AG08396 (cell line): ENCODE measurements at regions not wholly inside any gene's neighbourhood (a gene's known extent, or its start where the extent isn't known, plus 50 kb on each side); places are given as distances from the start of the nearest gene placed in this dataset.
"Not testable (repeated sequence)": the region's sequence is repeated elsewhere in the genome, so short reads cannot be mapped to it uniquely, and the experiment has no call there.

ENCODE experiments used
- DNase-seq: peaks from one replicate; pipeline ENCODE4 v3.0.0; 2012; ENCODE audit warnings: low spot score, mixed read lengths

- DNase-seq = no peak
Observed at GRCh38 chr5:62896121-62896893, 317.7 kb downstream of the LRRC70 start.

- no peak for DNase-seq
Observed at GRCh38 chr5:62886603-62887315, 308.1 kb downstream of the LRRC70 start.

GRCh38 chr5:62837330-62837729, 258.7 kb downstream of the LRRC70 start:
- not testable (repeated sequence) for DNase-seq

DNA sequence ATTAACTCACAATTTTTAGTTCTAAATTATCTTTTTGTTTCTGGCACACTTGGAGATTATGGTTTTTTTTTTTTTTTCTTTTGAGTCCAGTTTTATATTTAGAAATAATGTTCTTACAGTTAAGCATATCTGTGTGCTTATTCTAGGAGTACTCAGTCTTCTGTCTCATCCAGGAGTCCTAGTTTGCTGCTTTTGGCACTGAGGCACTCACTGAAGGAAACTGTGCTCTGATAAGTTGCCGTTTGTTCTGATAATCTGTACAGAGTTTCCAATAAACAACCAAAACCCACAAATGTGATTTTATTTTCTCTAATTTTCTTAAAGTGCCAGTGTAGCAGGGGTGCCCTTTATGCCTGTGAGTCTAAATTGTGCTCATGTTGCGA, 251.0 kb downstream of the LRRC70 start:
- DNase-seq = no peak

DNA sequence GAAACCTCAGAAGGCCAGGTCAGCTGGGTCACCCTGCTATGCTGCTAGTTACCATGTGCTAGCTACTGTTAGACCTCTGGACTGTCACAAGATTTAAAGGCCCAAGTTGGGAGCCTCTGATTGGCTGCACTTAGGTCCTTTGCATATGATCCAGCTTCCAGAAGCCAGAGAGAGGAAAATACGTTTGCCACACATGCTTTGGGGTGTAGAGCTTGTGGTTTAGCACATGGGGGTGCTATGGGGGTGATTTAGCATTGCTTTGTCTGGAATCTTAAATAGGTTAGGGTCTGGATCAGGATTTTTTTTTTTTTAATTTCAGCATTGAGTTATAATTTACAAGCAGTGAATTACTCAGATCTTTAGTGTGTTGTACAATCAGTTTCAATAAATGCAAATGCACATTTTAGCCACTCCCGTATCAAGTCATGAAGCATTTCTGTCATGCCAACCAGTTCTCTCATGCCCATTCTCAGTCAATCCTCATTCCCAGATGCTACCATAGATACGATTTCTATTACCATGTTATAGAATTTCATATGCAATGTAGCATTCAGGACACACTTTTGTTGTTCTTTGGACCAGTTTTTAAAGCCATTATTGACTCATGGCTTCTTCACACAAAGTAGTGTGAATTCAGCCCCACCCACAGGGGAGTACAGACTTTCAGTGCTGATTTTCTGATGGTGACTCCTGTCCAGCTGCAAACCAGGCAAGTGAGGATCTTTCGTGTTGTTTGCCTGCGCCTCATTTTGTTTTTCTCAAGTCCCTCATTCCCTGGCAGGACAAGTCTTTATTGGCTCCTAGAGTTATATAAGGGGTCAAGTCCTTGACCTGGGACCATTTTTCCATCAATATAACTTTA, 250.4 kb downstream of the LRRC70 start:
- no peak for DNase-seq

- DNase-seq = no peak
Observed at GRCh38 chr5:62825623-62826220, 247.1 kb downstream of the LRRC70 start.

- DNase-seq = no peak
Observed at GRCh38 chr5:62824936-62825335, 246.3 kb downstream of the LRRC70 start.

- DNase-seq = not testable (repeated sequence)
Observed at GRCh38 chr5:62817043-62817442, 238.4 kb downstream of the LRRC70 start.

- no peak for DNase-seq
Observed at GRCh38 chr5:62814991-62815390, 236.4 kb downstream of the LRRC70 start.

DNA sequence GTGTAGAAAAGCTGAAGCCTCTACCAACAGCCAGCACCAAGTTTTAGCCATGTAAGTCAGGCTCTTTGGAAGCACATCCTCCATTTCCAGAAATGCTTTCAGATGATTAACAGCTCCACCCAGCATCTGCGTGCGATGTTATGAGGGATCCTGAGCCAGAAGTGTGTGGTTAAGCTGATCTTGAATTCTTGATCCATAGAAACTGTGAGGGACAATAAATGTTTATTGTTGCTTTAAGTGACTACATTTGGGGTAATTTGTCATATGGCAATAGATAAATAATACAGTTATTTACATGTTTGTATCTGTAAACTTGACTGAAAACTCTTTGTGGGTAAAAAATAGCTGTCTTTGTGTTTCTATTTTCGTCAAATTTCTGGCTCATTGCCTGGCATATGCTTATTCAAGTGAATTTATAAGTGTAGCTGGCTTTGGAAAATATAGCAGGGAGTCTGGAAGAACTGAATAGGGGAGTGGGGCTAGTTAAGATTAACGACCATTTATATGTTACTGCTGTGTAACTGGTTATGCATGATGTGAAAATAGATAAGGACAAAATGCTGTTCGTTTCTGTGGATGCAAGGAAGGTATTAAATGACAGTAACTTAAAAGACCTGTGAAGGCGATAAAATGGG, 234.1 kb downstream of the LRRC70 start:
- DNase-seq = no peak

DNA sequence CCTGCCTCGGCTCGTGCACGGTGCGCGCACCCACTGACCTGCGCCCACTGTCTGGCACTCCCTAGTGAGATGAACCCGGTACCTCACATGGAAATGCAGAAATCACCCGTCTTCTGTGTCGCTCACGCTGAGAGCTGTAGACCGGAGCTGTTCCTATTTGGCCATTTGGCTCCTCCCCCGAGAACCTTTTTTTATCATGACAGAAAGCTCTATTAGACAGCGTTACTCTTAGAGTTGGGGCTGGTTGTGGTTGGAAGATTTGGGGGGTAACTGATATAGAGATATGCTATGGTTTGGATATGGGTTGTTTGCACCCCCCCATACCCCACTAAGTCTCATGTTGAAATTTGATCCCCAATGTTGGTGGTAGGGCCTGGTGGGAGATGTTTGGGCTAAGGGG, 226.2 kb downstream of the LRRC70 start:
- not testable (repeated sequence) for DNase-seq

DNA sequence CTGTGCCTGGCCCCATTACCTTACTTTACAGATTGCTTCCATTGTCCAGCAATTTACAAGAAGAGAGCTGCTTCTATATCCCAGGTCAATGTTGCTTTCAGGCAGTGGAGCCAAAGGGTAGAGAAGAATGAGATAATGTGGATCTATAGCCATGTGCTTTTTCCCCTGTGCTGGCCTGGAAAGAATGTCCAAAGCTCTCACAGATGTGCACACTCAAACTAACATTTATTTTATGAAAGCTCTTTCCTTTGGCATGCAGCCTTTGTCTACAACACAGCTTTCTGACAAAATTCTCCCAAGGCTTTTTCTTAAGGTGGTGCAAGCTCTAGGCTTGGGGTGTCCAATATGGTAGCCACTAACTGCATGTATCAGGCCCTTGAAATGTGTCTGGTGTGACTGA, 217.3 kb downstream of the LRRC70 start:
- no peak for DNase-seq

DNA sequence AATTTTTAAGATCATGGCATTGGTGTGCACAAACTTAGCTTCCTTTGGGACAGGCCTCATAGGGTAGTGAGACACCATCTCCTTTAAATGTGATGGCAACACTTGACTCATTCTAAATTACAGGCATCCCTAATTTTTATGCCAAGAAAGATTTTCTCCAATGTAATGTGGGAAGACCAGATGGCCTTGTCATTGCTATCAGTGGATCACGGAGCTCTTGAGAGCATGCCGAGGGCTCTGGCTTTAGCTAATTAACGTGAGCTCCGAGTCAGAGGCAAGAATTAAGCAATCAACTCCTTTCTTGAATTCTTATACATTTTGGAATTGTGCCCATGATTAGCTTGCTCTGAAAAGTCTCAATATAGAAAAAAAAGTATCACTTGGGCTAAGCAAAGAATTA, 215.8 kb downstream of the LRRC70 start:
- no peak for DNase-seq

GRCh38 chr5:62791059-62791458, 212.4 kb downstream of the LRRC70 start:
- no peak for DNase-seq

DNA sequence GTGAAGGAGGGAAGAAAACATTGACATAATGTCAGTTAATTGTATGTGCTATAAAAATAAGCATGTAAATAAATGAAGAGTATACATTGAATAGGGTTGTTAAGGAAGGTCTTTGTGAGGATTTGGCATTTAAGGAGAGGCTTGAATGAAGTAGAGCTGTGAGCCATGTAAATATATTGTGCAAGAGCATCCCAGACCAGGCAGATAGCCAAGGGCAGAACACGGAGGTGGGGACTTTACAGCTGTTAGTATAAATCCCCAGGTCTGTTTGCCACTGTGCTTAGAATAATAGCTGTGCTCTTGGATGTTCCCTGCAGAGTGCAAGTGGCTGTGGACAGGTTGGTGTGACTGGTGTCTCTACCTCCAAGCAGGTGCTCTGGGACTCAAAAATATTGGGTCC, 211.7 kb downstream of the LRRC70 start:
- no peak for DNase-seq

- no peak for DNase-seq
Observed at GRCh38 chr5:62786099-62786498, 207.5 kb downstream of the LRRC70 start.

- DNase-seq = no peak
Observed at GRCh38 chr5:62785588-62785987, 207.0 kb downstream of the LRRC70 start.

GRCh38 chr5:62783374-62784057, 204.9 kb downstream of the LRRC70 start:
- no peak for DNase-seq

DNA sequence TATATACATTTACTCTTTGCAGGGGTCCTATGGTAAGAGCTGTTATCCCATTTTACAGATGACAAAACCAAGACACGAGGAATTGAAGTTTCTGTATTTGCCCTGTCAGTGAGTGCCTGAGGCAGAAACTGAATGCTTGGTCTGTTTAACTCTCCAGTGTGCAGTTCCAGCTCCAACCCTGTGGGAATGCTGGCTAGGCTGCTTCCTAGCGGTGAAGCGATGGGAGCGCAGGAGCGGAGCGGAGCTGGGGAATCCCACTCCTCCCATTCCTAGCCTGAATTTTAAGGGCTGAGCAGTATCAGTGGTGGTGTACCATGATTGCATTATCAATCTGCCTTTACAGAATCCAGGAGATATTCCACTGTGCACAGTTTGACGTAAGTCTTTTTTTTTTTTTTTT, 202.3 kb downstream of the LRRC70 start:
- DNase-seq = no peak

DNA sequence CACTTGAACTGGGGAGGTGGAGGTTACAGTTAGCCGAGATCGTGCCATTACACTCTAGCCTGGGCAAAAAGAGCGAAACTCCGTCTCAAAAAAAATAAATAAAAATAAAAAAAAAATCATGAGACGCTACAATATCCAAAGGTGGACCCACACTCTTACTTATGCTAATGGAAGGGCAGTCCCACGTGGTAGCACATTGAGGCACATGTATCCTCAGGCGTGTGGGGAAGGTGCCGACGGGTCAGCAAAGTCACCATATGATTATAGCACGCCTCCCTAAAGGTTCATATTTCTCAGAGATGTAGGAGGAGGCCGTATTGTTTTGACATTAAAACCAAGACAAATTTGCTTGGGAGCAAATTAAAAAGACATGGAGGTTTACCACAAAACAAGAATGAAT, 201.6 kb downstream of the LRRC70 start:
- DNase-seq = no peak

DNA sequence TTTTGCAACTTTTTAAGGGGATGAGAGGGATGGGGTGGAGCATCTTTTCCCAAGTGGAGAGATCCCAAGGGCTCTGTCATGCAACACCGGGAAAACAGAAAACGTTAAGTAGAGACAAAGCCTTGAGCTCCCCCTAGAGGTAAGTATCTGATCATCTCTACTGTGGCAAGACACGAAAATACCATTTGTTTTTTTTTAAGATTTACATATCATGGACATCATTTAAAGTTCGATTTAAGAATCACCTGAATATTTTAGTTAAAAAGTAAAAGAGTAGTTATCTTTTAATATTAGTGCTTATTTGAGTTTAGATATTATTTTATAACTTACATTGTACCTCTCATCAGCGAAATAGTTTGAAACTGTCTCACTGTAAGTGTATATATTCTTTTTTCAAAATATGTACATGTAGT, 200.4 kb downstream of the LRRC70 start:
- DNase-seq = peak; percentile 78
